Vagina (tissue), 2 donors: ENCODE measurements at regions not wholly inside any gene's neighbourhood (a gene's known extent, or its start where the extent isn't known, plus 50 kb on each side); places are given as distances from the start of the nearest gene placed in this dataset.

ENCODE experiments used
- CTCF ChIP-seq, 3 experiments: fragments of 450-650 bp in 2 of 3; fragments of 200-600 bp in 1 of 3; sonication (generic) in 1 of 3; IDR thresholded peaks; one replicate each; pipeline ENCODE4 v1.5.1; 2017 to 2019; ENCODE audit warnings: antibody characterized with exemption in 3 of 3, mild to moderate bottlenecking in 2 of 3, moderate library complexity in 2 of 3
- POLR2A ChIP-seq, 2 donors: fragments of 450-650 bp; IDR thresholded peaks; one replicate each; pipeline ENCODE4 v1.6.1; 2017; ENCODE audit warnings: antibody characterized with exemption in 2 of 2, mild to moderate bottlenecking in 2 of 2, moderate library complexity in 2 of 2
- POLR2AphosphoS5 ChIP-seq, 2 donors: sonication (generic); formaldehyde crosslinking; IDR thresholded peaks; one replicate each; pipeline ENCODE4 v1.9.0; 2017; ENCODE audit warnings: antibody characterized with exemption in 2 of 2, mild to moderate bottlenecking in 2 of 2, low read depth in 1 of 2; ENCODE audit not compliant: insufficient read depth in 1 of 2

GRCh38 chr14:54257424-54257823, 139.4 kb upstream of the CDKN3 start:
- no peak for TF ChIP-seq CTCF (IDR thresholded peaks at IDR 0.05)
- no peak for TF ChIP-seq POLR2A (IDR thresholded peaks at IDR 0.05)
- TF ChIP-seq POLR2AphosphoS5 (IDR thresholded peaks at IDR 0.05; ENCODE audit: insufficient read depth in 1 of 2, low read depth in 1 of 2), result no peak
